Fibroblast of mammary gland (primary cell): ENCODE measurements at regions not wholly inside any gene's neighbourhood (a gene's known extent, or its start where the extent isn't known, plus 50 kb on each side); places are given as distances from the start of the nearest gene placed in this dataset.

Experiments used
- DNase-seq: peaks from one replicate; pipeline ENCODE4 v3.0.0-alpha.2; 2010; ENCODE audit warnings: low read depth
- H3K4me3 ChIP-seq: 2 replicates; pipeline ENCODE4 v1.5.1; 2011; ENCODE audit warnings: low read depth, mild to moderate bottlenecking, low read length, moderate library complexity; ENCODE audit not compliant: control insufficient read depth
- TF ChIP-seq, protein P1 (sequence below): conservative IDR thresholded peaks from 2 replicates; pipeline ENCODE4 v1.5.1; 2011; ENCODE audit warnings: low read depth, low read length, inconsistent platforms; ENCODE audit not compliant: control insufficient read depth, insufficient read depth

GRCh38 chr5:36522746-36523065, 83.7 kb upstream of the SLC1A3 start:
- no peak for DNase-seq
- TF ChIP-seq, protein P1, sequence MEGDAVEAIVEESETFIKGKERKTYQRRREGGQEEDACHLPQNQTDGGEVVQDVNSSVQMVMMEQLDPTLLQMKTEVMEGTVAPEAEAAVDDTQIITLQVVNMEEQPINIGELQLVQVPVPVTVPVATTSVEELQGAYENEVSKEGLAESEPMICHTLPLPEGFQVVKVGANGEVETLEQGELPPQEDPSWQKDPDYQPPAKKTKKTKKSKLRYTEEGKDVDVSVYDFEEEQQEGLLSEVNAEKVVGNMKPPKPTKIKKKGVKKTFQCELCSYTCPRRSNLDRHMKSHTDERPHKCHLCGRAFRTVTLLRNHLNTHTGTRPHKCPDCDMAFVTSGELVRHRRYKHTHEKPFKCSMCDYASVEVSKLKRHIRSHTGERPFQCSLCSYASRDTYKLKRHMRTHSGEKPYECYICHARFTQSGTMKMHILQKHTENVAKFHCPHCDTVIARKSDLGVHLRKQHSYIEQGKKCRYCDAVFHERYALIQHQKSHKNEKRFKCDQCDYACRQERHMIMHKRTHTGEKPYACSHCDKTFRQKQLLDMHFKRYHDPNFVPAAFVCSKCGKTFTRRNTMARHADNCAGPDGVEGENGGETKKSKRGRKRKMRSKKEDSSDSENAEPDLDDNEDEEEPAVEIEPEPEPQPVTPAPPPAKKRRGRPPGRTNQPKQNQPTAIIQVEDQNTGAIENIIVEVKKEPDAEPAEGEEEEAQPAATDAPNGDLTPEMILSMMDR, result no peak
- H3K4me3 ChIP-seq, result no peak overlapping the region

GRCh38 chr5:36523450-36523849, 83.0 kb upstream of the SLC1A3 start:
- TF ChIP-seq, protein P1, result no peak

GRCh38 chr5:36523926-36524325, 82.5 kb upstream of the SLC1A3 start:
- TF ChIP-seq, protein P1, result no peak
- DNase-seq, result no peak
- no peak overlapping the region for H3K4me3 ChIP-seq

More at GRCh38 chr5:36523450-36523849, 83.0 kb upstream of the SLC1A3 start:
- DNase-seq, result no peak
- no peak overlapping the region for H3K4me3 ChIP-seq

DNA sequence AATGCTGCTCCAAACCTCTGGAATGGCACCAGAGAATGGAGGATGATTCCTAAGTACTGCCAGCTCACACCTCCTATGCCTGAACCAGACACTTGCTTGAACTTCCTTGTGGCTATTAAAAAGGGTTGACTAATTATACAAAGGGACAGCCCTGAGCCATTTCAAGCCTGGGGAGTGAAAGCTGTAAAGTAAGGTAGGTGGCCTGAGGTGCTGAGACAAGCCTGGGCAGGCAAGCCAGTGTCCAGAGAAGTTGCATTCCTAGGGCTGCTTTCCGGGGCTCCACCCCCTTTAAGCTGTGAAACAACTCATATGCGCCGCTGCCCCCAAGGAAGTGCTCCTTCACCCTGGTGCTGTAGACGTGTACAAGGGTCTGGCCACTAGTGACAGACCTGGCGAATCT, 79.9 kb upstream of the SLC1A3 start:
- DNase-seq, result no peak
- TF ChIP-seq, protein P1, result no peak
- H3K4me3 ChIP-seq, result no peak overlapping the region

GRCh38 chr5:36528588-36528987, 77.8 kb upstream of the SLC1A3 start:
- no peak overlapping the region for H3K4me3 ChIP-seq
- TF ChIP-seq, protein P1, result no peak
- no peak for DNase-seq

GRCh38 chr5:36529142-36529541, 77.3 kb upstream of the SLC1A3 start:
- no peak overlapping the region for H3K4me3 ChIP-seq
- TF ChIP-seq, protein P1, result no peak
- no peak for DNase-seq

GRCh38 chr5:36530215-36530614, 76.2 kb upstream of the SLC1A3 start:
- no peak overlapping the region for H3K4me3 ChIP-seq
- DNase-seq, result no peak
- TF ChIP-seq, protein P1, result no peak
